A673 (cell line): ENCODE measurements at regions not wholly inside any gene's neighbourhood (a gene's known extent, or its start where the extent isn't known, plus 50 kb on each side); places are given as distances from the start of the nearest gene placed in this dataset.

Source experiments
- BruUV-seq: library from RNA; stranded (reverse); fragments of 400-500 nt; replicated peaks from 2 replicates; lab custom pipeline; 2021; lab: Mats Ljungman, UMichigan
- CTCF ChIA-PET: fragments of 300-600 bp; sonication (Branson Sonifier 250); formaldehyde crosslinking; loops from one replicate; lab custom pipeline; 2022; ENCODE audit warnings: antibody characterized with exemption; lab: Charles Lee
- POLR2A ChIA-PET: fragments of 300-600 bp; sonication (Branson Sonifier 250); formaldehyde crosslinking; loops from one replicate; lab custom pipeline; 2022; ENCODE audit warnings: antibody characterized with exemption; ENCODE audit not compliant: low non-redundant PET; lab: Charles Lee
- DNase-seq: peaks from one replicate; pipeline ENCODE4 v3.0.0-alpha.2; 2015; ENCODE audit warnings: low spot score
- H3K27ac ChIP-seq: fragments of 200-600 bp; sonication (generic); 2 replicates; pipeline ENCODE4 v1.5.1; 2016; ENCODE audit warnings: mixed run types, low read depth, mild to moderate bottlenecking, mixed read lengths, antibody characterized with exemption, low read length; ENCODE audit not compliant: poor library complexity, severe bottlenecking
- H3K27me3 ChIP-seq: fragments of 200-600 bp; sonication (generic); replicated peaks from 2 replicates; pipeline ENCODE4 v1.6.1; 2017; ENCODE audit warnings: mixed run types, low read depth, mild to moderate bottlenecking, mixed read lengths, antibody characterized with exemption, low read length; ENCODE audit not compliant: insufficient read depth, poor library complexity
- H3K36me3 ChIP-seq: fragments of 200-600 bp; sonication (generic); 2 replicates; pipeline ENCODE4 v1.6.1; 2016; ENCODE audit warnings: mixed run types, mild to moderate bottlenecking, mixed read lengths, antibody characterized with exemption, low read length; ENCODE audit not compliant: insufficient read depth, poor library complexity, severe bottlenecking
- H3K4me1 ChIP-seq: fragments of 200-600 bp; sonication (generic); 2 replicates; pipeline ENCODE4 v1.6.1; 2017; ENCODE audit warnings: mixed run types, mild to moderate bottlenecking, mixed read lengths, antibody characterized with exemption, low read length; ENCODE audit not compliant: insufficient read depth, poor library complexity, severe bottlenecking
- H3K4me3 ChIP-seq: fragments of 200-600 bp; sonication (generic); 2 replicates; pipeline ENCODE4 v1.5.1; 2016; ENCODE audit warnings: low read depth, mixed run types, mild to moderate bottlenecking, mixed read lengths, low read length; ENCODE audit not compliant: poor library complexity, severe bottlenecking
- H3K9me3 ChIP-seq: fragments of 200-600 bp; sonication (generic); 2 replicates; pipeline ENCODE4 v1.6.1; 2016; ENCODE audit warnings: mixed run types, low read depth, mild to moderate bottlenecking, mixed read lengths, antibody characterized with exemption, low read length; ENCODE audit not compliant: poor library complexity, severe bottlenecking
- EZH2 ChIP-seq: fragments of 200-600 bp; sonication (generic); IDR thresholded peaks from 2 replicates; pipeline ENCODE4 v1.6.1; 2017; ENCODE audit warnings: borderline replicate concordance, low read depth, mild to moderate bottlenecking, mixed read lengths, antibody characterized with exemption, low read length; ENCODE audit not compliant: poor library complexity, severe bottlenecking
- intact Hi-C: fragments of 100-400 bp; cut with micrococcal nuclease; formaldehyde crosslinking; loops from one replicate; pipeline ENCODE4 v1.10.0; 2022; ENCODE audit not compliant: unreplicated experiment
- TF ChIP-seq, protein P1 (sequence below): fragments of 300-800, 200-600 bp; sonication (generic); conservative IDR thresholded peaks from 2 replicates; pipeline ENCODE4 v1.5.1; 2017; ENCODE audit warnings: low read depth, mild to moderate bottlenecking, antibody characterized with exemption, low read length, moderate library complexity, mixed read lengths

- Histone ChIP-seq H3K27me3 (no peaks in the 10 kb centered on the region), H3K27ac (no peak overlapping the region), H3K9me3 (no peaks in the 10 kb centered on the region), H3K4me1 (no peaks in the 10 kb centered on the region), H3K36me3 (no peaks in the 10 kb centered on the region), H3K4me3 (no peak overlapping the region)
- TF ChIP-seq EZH2 = no peak
- intact Hi-C loops = no loop called here
- DNase-seq = no peak
- ChIA-PET CTCF (no interaction called here), POLR2A (no interaction called here)
- no TSS peak for BruUV-seq
Observed at GRCh38 chr10:70978816-70979480, 90.6 kb upstream of the PCBD1 start.

DNA sequence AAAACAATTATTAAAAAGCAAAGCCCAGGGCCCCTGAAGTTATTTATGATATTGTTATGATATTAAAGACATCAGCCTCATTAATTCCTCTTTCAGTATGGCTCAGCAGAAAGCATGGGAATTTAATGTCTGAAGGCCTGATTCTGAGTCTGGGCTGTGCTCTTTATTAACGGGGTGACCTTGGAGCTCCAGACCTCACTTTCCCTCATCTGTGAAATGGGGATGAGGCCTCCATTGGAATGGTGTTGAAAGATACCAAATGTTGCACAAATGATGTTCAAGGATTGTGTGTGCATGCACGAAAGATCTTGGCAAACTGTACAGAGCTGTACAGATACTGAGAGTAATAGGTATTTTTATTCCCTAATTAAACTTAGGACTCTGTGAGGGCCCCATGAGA, 92.3 kb upstream of the PCBD1 start:
- intact Hi-C loops = no loop called here

GRCh38 chr10:70981171-70981836, 92.9 kb upstream of the PCBD1 start:
- no TSS peak for BruUV-seq
- ChIA-PET CTCF (no interaction called here), POLR2A (no interaction called here)
- TF ChIP-seq, protein P1, sequence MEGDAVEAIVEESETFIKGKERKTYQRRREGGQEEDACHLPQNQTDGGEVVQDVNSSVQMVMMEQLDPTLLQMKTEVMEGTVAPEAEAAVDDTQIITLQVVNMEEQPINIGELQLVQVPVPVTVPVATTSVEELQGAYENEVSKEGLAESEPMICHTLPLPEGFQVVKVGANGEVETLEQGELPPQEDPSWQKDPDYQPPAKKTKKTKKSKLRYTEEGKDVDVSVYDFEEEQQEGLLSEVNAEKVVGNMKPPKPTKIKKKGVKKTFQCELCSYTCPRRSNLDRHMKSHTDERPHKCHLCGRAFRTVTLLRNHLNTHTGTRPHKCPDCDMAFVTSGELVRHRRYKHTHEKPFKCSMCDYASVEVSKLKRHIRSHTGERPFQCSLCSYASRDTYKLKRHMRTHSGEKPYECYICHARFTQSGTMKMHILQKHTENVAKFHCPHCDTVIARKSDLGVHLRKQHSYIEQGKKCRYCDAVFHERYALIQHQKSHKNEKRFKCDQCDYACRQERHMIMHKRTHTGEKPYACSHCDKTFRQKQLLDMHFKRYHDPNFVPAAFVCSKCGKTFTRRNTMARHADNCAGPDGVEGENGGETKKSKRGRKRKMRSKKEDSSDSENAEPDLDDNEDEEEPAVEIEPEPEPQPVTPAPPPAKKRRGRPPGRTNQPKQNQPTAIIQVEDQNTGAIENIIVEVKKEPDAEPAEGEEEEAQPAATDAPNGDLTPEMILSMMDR = no peak
- no peak for TF ChIP-seq EZH2
- intact Hi-C loops = no loop called here
- no peaks in the 10 kb centered on the region for H3K27me3 ChIP-seq
- H3K4me3 ChIP-seq = no peak overlapping the region
- no peaks in the 10 kb centered on the region for H3K9me3 ChIP-seq
- no peak overlapping the region for H3K27ac ChIP-seq
- no peaks in the 10 kb centered on the region for H3K36me3 ChIP-seq
- no peaks in the 10 kb centered on the region for H3K4me1 ChIP-seq
- no peak for DNase-seq

More for the DNA sequence above, 92.3 kb upstream of the PCBD1 start:
- DNase-seq = no peak
- H3K27me3 ChIP-seq = no peaks in the 10 kb centered on the region
- ChIA-PET CTCF (no interaction called here), POLR2A (no interaction called here)
- H3K9me3 ChIP-seq = no peaks in the 10 kb centered on the region
- H3K36me3 ChIP-seq = no peaks in the 10 kb centered on the region
- H3K4me3 ChIP-seq = no peak overlapping the region
- no peaks in the 10 kb centered on the region for H3K4me1 ChIP-seq
- H3K27ac ChIP-seq = no peak overlapping the region
- TF ChIP-seq, protein P1 = no peak
- no peak for TF ChIP-seq EZH2
- no TSS peak for BruUV-seq

DNA sequence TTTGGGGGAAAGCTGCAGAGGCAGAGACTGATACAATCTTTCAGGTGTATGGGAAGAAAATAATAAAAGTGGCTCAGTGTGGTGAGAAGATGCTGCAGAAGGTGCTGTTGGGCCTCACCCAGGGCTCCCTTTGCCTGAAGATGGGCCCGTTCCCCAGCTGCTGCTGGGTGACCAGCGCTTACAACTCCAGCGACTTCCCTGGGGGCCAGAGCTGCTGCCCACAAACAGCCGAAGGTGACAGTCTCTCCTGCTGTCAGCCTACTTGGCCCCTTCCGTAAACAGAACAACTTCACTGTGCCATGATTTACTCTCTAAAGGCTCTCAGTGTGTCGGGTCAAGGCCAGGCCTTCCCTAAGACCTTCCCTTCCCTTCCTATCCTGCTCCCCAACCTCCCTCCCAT, 93.6 kb upstream of the PCBD1 start:
- intact Hi-C loops = no loop called here
- Histone ChIP-seq H3K4me3 (no peak overlapping the region), H3K27me3 (no peaks in the 10 kb centered on the region), H3K36me3 (no peaks in the 10 kb centered on the region), H3K27ac (no peak overlapping the region), H3K4me1 (no peaks in the 10 kb centered on the region), H3K9me3 (no peaks in the 10 kb centered on the region)
- ChIA-PET POLR2A (no interaction called here), CTCF (no interaction called here)
- DNase-seq = no peak
- no TSS peak for BruUV-seq
- TF ChIP-seq, protein P1 = no peak
